SK-N-SH (cell line): ENCODE measurements at regions not wholly inside any gene's neighbourhood (a gene's known extent, or its start where the extent isn't known, plus 50 kb on each side); places are given as distances from the start of the nearest gene placed in this dataset.

Experiments
- CTCF ChIA-PET: fragments of 300-600, 350-600 bp; formaldehyde crosslinking; extraction: SDS; loops from one replicate; lab custom pipeline; 2021; lab: Yijun Ruan, JAX
- POLR2A ChIA-PET: fragments of 350-600 bp; sonication (Branson Sonifier 250); formaldehyde crosslinking; extraction: SDS; loops from one replicate; lab custom pipeline; 2020; ENCODE audit warnings: antibody characterized with exemption, inconsistent platforms; lab: Yijun Ruan, JAX
- DNase-seq: peaks from one replicate; pipeline ENCODE4 v3.0.0; 2012
- H2AFZ ChIP-seq: fragments of 200-600 bp; sonication (generic); 2 replicates; pipeline ENCODE4 v1.8.1; 2016; ENCODE audit warnings: antibody characterized with exemption, mild to moderate bottlenecking, low read depth
- H3F3A ChIP-seq: fragments of 200-600 bp; sonication (generic); replicated peaks from 2 replicates; pipeline ENCODE3; 2016; ENCODE audit warnings: antibody characterized with exemption, mild to moderate bottlenecking; ENCODE audit not compliant: insufficient read depth
- H3K27ac ChIP-seq, 2 experiments: fragments of 200-500 bp in 1 of 2; fragments of 200-600 bp in 1 of 2; sonication (Bioruptor generic) in 1 of 2; sonication (generic), shearing (Covaris generic) in 1 of 2; 2 replicates each; pipeline versions ENCODE4 v1.5.1 to v1.6.1; 2014 to 2016; ENCODE audit warnings: low read depth in 2 of 2, inconsistent platforms in 1 of 2, low read length in 1 of 2, mild to moderate bottlenecking in 1 of 2, mixed read lengths in 1 of 2
- H3K27me3 ChIP-seq: fragments of 200-600 bp; sonication (generic), shearing (Covaris generic); 2 replicates; pipeline ENCODE4 v1.6.1; 2016; ENCODE audit warnings: mixed run types; ENCODE audit not compliant: insufficient read depth
- H3K36me3 ChIP-seq, 2 experiments: fragments of 200-500 bp in 1 of 2; fragments of 200-600 bp in 1 of 2; sonication (Bioruptor generic) in 1 of 2; sonication (generic) in 1 of 2; replicated peaks in 1 of 2; 2 replicates each; pipeline versions ENCODE3 to v1.5.1; 2014 to 2016; ENCODE audit warnings: low read length in 1 of 2, mild to moderate bottlenecking in 1 of 2; ENCODE audit not compliant: insufficient read depth in 2 of 2, control insufficient read depth in 1 of 2
- H3K4me1 ChIP-seq, 2 experiments: fragments of 200-500 bp in 1 of 2; fragments of 200-600 bp in 1 of 2; sonication (Bioruptor generic) in 1 of 2; sonication (generic), shearing (Covaris generic) in 1 of 2; 2 replicates each; pipeline versions ENCODE4 v1.5.1 to v1.6.1; 2014 to 2016; ENCODE audit warnings: low read depth in 1 of 2, low read length in 1 of 2, mixed run types in 1 of 2; ENCODE audit not compliant: insufficient read depth in 2 of 2, control insufficient read depth in 1 of 2
- H3K4me2 ChIP-seq: fragments of 200-600 bp; sonication (generic), shearing (Covaris generic); 2 replicates; pipeline ENCODE4 v1.6.1; 2017; ENCODE audit warnings: mixed run types
- H3K4me3 ChIP-seq, 2 experiments: fragments of 200-500 bp in 1 of 2; fragments of 200-600 bp in 1 of 2; sonication (Bioruptor generic) in 1 of 2; sonication (generic), shearing (Covaris generic) in 1 of 2; 2 replicates each; pipeline versions ENCODE4 v1.5.1 to v1.8.1; 2014 to 2016; ENCODE audit warnings: low read depth in 2 of 2, inconsistent platforms in 1 of 2, low read length in 1 of 2, mild to moderate bottlenecking in 1 of 2, mixed read lengths in 1 of 2, moderate library complexity in 1 of 2
- H3K79me2 ChIP-seq: fragments of 200-600 bp; sonication (generic); 2 replicates; pipeline ENCODE4 v1.8.1; 2017; ENCODE audit warnings: mild to moderate bottlenecking; ENCODE audit not compliant: insufficient read depth
- H3K9ac ChIP-seq: fragments of 200-600 bp; sonication (generic); 2 replicates; pipeline ENCODE4 v1.6.1; 2017; ENCODE audit warnings: mixed run types
- H3K9me2 ChIP-seq: fragments of 200-600 bp; sonication (generic); 2 replicates; pipeline ENCODE4 v1.6.1; 2017; ENCODE audit warnings: mixed run types
- H3K9me3 ChIP-seq: fragments of 200-600 bp; sonication (generic); 2 replicates; pipeline ENCODE4 v1.6.1; 2017; ENCODE audit warnings: mixed run types, mild to moderate bottlenecking, moderate library complexity
- H4K20me1 ChIP-seq: fragments of 200-600 bp; sonication (generic); 2 replicates; pipeline ENCODE4 v1.6.1; 2017; ENCODE audit warnings: mild to moderate bottlenecking, mixed run types; ENCODE audit not compliant: insufficient read depth
- EP300 ChIP-seq, 2 experiments: IDR thresholded peaks; 2 replicates each; pipeline versions ENCODE4 v1.4.0 to v1.6.1; 2012; ENCODE audit warnings: borderline replicate concordance in 1 of 2, low read depth in 1 of 2, low read length in 1 of 2
- FOSL2 ChIP-seq: IDR thresholded peaks from 2 replicates; pipeline ENCODE4 v1.4.0; 2012; ENCODE audit warnings: low read depth, mild to moderate bottlenecking, moderate library complexity, borderline replicate concordance
- GABPA ChIP-seq: IDR thresholded peaks from 2 replicates; pipeline ENCODE4 v1.4.0; 2012; ENCODE audit warnings: low read depth, mild to moderate bottlenecking
- GATA2 ChIP-seq: sonication (generic); formaldehyde crosslinking; IDR thresholded peaks from 2 replicates; pipeline ENCODE4 v1.5.0; 2020; ENCODE audit warnings: mild to moderate bottlenecking, missing genetic modification reagents
- MEF2A ChIP-seq: IDR thresholded peaks from 2 replicates; pipeline ENCODE4 v1.4.0; 2012; ENCODE audit warnings: low read depth, borderline replicate concordance
- MXI1 ChIP-seq: IDR thresholded peaks from 2 replicates; pipeline ENCODE4 v1.6.1; 2012; ENCODE audit warnings: mild to moderate bottlenecking, low read depth, low read length, improper control_type of control experiment
- NRF1 ChIP-seq: IDR thresholded peaks from 2 replicates; pipeline ENCODE4 v1.6.1; 2012; ENCODE audit warnings: low read depth, mild to moderate bottlenecking, low read length
- RAD21 ChIP-seq: IDR thresholded peaks from 2 replicates; pipeline ENCODE4 v1.6.1; 2012; ENCODE audit warnings: mild to moderate bottlenecking, low read length
- RXRA ChIP-seq: IDR thresholded peaks from 2 replicates; pipeline ENCODE4 v1.4.0; 2012; ENCODE audit warnings: low read depth, mild to moderate bottlenecking, borderline replicate concordance
- TCF12 ChIP-seq: IDR thresholded peaks from 2 replicates; pipeline ENCODE4 v1.4.0; 2012
- WGBS: methylation state at CpG from one replicate; pipeline ENCODE4 v1.1.6; 2017; ENCODE audit warnings: low lambda C conversion rate; 5-methylcytosine and 5-hydroxymethylcytosine counted together
- TF ChIP-seq, protein P1 (sequence below): fragments of 200-600 bp; sonication (generic); IDR thresholded peaks from 2 replicates; pipeline ENCODE4 v1.6.1; 2017; ENCODE audit warnings: antibody characterized with exemption, mild to moderate bottlenecking, moderate library complexity
- TF ChIP-seq, protein P2 (sequence below): IDR thresholded peaks from 2 replicates; pipeline ENCODE4 v1.4.0; 2012; ENCODE audit warnings: low read depth, borderline replicate concordance
- TF ChIP-seq, protein P3 (sequence below): fragments of 150-350 bp; IDR thresholded peaks from 2 replicates; pipeline ENCODE4 v1.6.1; 2017; ENCODE audit warnings: antibody characterized with exemption, low read length, low read depth, borderline replicate concordance

DNA sequence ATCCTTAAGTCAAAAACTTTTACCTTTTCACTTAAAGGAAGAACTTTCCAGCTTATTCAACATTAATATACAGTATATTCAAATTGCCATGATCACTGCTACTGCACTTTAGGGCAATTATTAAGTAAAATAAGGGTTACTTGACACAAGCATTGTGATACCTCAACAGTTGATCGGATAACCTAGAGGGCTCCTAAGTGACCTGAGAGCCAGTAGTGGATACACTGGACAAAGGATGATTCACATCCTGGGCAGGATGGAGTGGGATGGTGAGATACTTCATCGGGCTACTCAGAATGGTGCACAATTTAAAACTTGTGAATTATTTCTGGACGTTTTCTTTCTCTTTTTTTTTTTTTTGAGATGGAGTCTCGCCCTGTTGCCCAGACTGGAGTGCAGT lies 54.5 kb upstream of the PPM1J start:
- H3F3A ChIP-seq, result no peaks in the 10 kb centered on the region
- no peak overlapping the region for H2AFZ ChIP-seq
- CTCF ChIA-PET, result interaction anchor here (0.6 to 1.0 kb wide), 2 partner anchors 13 to 37 kb away, joined by 3 read pairs; no protein-coding TSS in a partner anchor

DNA sequence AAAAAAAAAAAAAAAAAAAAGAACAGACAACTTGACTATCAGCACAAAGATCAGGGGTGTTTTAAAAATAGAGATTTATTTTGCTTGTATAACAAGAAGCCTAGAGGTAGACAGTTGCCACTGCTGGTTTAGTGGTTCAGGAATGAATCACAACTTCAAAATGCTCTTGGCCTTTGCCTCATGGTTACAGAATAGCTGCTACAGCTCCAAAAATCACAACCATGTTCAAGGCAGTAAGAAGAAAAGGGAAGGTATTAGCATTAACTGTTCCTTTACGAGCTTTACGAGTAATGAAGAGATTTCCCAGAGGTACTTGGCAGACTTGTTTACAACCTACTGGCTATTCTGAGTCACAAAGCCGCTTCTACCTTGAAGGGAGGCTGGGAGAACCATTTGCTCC lies 52.5 kb upstream of the PPM1J start:
- Histone ChIP-seq H2AFZ (no peak overlapping the region), H3K4me1 (peaks cover 2 to 5% of the 10 kb centered on the region in 2 experiments; a peak in 2 of 4 replicates), H3K9ac (no peak overlapping the region), H3F3A (no peaks in the 10 kb centered on the region), H3K27me3 (no peaks in the 10 kb centered on the region), H3K27ac (no peak overlapping the region), H3K4me2 (no peak overlapping the region), H3K9me2 (no peaks in the 10 kb centered on the region), H4K20me1 (no peaks in the 10 kb centered on the region), H3K9me3 (no peaks in the 10 kb centered on the region)
- ChIA-PET POLR2A (no interaction called here), CTCF (interaction anchor here (0.9 to 1.4 kb wide), 3 partner anchors 13 to 52 kb away, joined by 3 to 5 read pairs (median 4); no protein-coding TSS in a partner anchor)
- no peak for DNase-seq
- TF ChIP-seq MEF2A, result no peak
- no peak for TF ChIP-seq GABPA
- no peak for TF ChIP-seq RAD21
- TF ChIP-seq GATA2 (CRISPR knock-in tag), result no peak
- TF ChIP-seq EP300 (IDR thresholded peaks at IDR 0.05; ENCODE audit: borderline replicate concordance in 1 of 2, low read depth in 1 of 2, low read length in 1 of 2), result no peak
- TF ChIP-seq NRF1, result no peak
- TF ChIP-seq, protein P1, sequence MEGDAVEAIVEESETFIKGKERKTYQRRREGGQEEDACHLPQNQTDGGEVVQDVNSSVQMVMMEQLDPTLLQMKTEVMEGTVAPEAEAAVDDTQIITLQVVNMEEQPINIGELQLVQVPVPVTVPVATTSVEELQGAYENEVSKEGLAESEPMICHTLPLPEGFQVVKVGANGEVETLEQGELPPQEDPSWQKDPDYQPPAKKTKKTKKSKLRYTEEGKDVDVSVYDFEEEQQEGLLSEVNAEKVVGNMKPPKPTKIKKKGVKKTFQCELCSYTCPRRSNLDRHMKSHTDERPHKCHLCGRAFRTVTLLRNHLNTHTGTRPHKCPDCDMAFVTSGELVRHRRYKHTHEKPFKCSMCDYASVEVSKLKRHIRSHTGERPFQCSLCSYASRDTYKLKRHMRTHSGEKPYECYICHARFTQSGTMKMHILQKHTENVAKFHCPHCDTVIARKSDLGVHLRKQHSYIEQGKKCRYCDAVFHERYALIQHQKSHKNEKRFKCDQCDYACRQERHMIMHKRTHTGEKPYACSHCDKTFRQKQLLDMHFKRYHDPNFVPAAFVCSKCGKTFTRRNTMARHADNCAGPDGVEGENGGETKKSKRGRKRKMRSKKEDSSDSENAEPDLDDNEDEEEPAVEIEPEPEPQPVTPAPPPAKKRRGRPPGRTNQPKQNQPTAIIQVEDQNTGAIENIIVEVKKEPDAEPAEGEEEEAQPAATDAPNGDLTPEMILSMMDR, result no peak
- TF ChIP-seq, all 33 proteins: peak for 0
- no peaks in the 10 kb centered on the region for H3K79me2 ChIP-seq
- WGBS, result 95% methylated on average over 3 of the region's 3 CpGs
- no peaks in the 10 kb centered on the region for H3K36me3 ChIP-seq
- H3K4me3 ChIP-seq, result no peak overlapping the region

More for the DNA sequence above, 54.5 kb upstream of the PPM1J start:
- POLR2A ChIA-PET, result no interaction called here
- Histone ChIP-seq H3K4me1 (no peaks in the 10 kb centered on the region), H4K20me1 (no peaks in the 10 kb centered on the region), H3K27me3 (no peaks in the 10 kb centered on the region), H3K9me2 (no peaks in the 10 kb centered on the region), H3K79me2 (no peaks in the 10 kb centered on the region), H3K27ac (no peak overlapping the region), H3K9me3 (no peaks in the 10 kb centered on the region), H3K36me3 (no peaks in the 10 kb centered on the region), H3K9ac (no peak overlapping the region), H3K4me3 (no peak overlapping the region), H3K4me2 (no peak overlapping the region)
- TF ChIP-seq TCF12 (no peak), FOSL2 (no peak), GABPA (no peak), NRF1 (no peak), RAD21 (no peak), RXRA (no peak), MXI1 (no peak)
- TF ChIP-seq, protein P2, sequence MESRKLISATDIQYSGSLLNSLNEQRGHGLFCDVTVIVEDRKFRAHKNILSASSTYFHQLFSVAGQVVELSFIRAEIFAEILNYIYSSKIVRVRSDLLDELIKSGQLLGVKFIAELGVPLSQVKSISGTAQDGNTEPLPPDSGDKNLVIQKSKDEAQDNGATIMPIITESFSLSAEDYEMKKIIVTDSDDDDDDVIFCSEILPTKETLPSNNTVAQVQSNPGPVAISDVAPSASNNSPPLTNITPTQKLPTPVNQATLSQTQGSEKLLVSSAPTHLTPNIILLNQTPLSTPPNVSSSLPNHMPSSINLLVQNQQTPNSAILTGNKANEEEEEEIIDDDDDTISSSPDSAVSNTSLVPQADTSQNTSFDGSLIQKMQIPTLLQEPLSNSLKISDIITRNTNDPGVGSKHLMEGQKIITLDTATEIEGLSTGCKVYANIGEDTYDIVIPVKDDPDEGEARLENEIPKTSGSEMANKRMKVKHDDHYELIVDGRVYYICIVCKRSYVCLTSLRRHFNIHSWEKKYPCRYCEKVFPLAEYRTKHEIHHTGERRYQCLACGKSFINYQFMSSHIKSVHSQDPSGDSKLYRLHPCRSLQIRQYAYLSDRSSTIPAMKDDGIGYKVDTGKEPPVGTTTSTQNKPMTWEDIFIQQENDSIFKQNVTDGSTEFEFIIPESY, result no peak
- TF ChIP-seq, protein P3, sequence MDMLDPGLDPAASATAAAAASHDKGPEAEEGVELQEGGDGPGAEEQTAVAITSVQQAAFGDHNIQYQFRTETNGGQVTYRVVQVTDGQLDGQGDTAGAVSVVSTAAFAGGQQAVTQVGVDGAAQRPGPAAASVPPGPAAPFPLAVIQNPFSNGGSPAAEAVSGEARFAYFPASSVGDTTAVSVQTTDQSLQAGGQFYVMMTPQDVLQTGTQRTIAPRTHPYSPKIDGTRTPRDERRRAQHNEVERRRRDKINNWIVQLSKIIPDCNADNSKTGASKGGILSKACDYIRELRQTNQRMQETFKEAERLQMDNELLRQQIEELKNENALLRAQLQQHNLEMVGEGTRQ, result no peak
- no peak for DNase-seq
- WGBS, result 56% methylated on average over 4 of the region's 4 CpGs
